ENCODE measurements at regions not wholly inside any gene's neighbourhood (a gene's known extent, or its start where the extent isn't known, plus 50 kb on each side); places are given as distances from the start of the nearest gene placed in this dataset.

GRCh38 chr3:187805774-187806173 lies 60.5 kb upstream of the BCL6 start:
- TF ChIP-seq, protein P1, sequence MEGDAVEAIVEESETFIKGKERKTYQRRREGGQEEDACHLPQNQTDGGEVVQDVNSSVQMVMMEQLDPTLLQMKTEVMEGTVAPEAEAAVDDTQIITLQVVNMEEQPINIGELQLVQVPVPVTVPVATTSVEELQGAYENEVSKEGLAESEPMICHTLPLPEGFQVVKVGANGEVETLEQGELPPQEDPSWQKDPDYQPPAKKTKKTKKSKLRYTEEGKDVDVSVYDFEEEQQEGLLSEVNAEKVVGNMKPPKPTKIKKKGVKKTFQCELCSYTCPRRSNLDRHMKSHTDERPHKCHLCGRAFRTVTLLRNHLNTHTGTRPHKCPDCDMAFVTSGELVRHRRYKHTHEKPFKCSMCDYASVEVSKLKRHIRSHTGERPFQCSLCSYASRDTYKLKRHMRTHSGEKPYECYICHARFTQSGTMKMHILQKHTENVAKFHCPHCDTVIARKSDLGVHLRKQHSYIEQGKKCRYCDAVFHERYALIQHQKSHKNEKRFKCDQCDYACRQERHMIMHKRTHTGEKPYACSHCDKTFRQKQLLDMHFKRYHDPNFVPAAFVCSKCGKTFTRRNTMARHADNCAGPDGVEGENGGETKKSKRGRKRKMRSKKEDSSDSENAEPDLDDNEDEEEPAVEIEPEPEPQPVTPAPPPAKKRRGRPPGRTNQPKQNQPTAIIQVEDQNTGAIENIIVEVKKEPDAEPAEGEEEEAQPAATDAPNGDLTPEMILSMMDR (IDR thresholded peaks at IDR 0.05; ENCODE audit: low read depth, low read length, missing input control) = no peak
- TF ChIP-seq, protein P2, sequence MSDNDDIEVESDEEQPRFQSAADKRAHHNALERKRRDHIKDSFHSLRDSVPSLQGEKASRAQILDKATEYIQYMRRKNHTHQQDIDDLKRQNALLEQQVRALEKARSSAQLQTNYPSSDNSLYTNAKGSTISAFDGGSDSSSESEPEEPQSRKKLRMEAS (IDR thresholded peaks at IDR 0.05) = no peak
- TF ChIP-seq, protein P3, sequence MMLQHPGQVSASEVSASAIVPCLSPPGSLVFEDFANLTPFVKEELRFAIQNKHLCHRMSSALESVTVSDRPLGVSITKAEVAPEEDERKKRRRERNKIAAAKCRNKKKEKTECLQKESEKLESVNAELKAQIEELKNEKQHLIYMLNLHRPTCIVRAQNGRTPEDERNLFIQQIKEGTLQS (IDR thresholded peaks at IDR 0.05) = no peak

Data from liver (tissue), 3 donors.